Endothelial cell of umbilical vein (primary cell): ENCODE measurements at regions not wholly inside any gene's neighbourhood (a gene's known extent, or its start where the extent isn't known, plus 50 kb on each side); places are given as distances from the start of the nearest gene placed in this dataset.

Experiments used
- BruUV-seq: library from RNA; stranded (reverse); fragments of 400-500 nt; replicated peaks from 2 replicates; lab custom pipeline; 2021; lab: Mats Ljungman, UMichigan
- CTCF ChIA-PET: fragments of 300-600, 350-600 bp; sonication (Branson Sonifier 250); formaldehyde crosslinking; loops from one replicate; lab custom pipeline; 2021; ENCODE audit warnings: antibody characterized with exemption, inconsistent platforms; lab: Charles Lee
- POLR2A ChIA-PET: fragments of 300-600, 350-600 bp; sonication (Branson Sonifier 250); formaldehyde crosslinking; loops from one replicate; lab custom pipeline; 2021; ENCODE audit warnings: antibody characterized with exemption, inconsistent platforms; lab: Charles Lee
- DNase-seq: peaks from one replicate; pipeline ENCODE4 v3.0.0-alpha.2; 2011; ENCODE audit warnings: low read depth, low spot score
- FAIRE-seq: peaks from 2 replicates; lab custom pipeline; 2011; peaks lifted over from hg19 to GRCh38; lab: Jason Lieb, UNC
- H2AFZ ChIP-seq: 2 replicates; pipeline ENCODE4 v1.6.0; 2012; ENCODE audit warnings: low read depth, low read length, control low read depth, inconsistent platforms
- H3K27ac ChIP-seq: 2 replicates; pipeline ENCODE4 v1.5.1; 2011; ENCODE audit warnings: low read depth, mild to moderate bottlenecking, control low read depth, low read length, moderate library complexity; ENCODE audit not compliant: insufficient read depth
- H3K27me3 ChIP-seq, 2 experiments: 2 replicates each; pipeline versions ENCODE4 v1.6.0 to v1.6.1; 2011; ENCODE audit warnings: low read length in 2 of 2, mixed read lengths in 1 of 2; ENCODE audit not compliant: control insufficient read depth in 2 of 2, insufficient read depth in 2 of 2
- H3K36me3 ChIP-seq, 2 experiments: 2 replicates in 1 of 2; 3 replicates in 1 of 2; pipeline ENCODE4 v1.5.1; 2011; ENCODE audit warnings: low read length in 2 of 2, mild to moderate bottlenecking in 1 of 2, moderate library complexity in 1 of 2; ENCODE audit not compliant: control insufficient read depth in 2 of 2, insufficient read depth in 2 of 2; ENCODE audit errors: extremely low read depth in 1 of 2
- H3K4me1 ChIP-seq: 3 replicates; pipeline ENCODE4 v1.5.1; 2011; ENCODE audit warnings: mild to moderate bottlenecking, low read length; ENCODE audit not compliant: control insufficient read depth, insufficient read depth; ENCODE audit errors: extremely low read depth
- H3K4me2 ChIP-seq: 2 replicates; pipeline ENCODE4 v1.6.1; 2011; ENCODE audit warnings: low read length, control low read depth, mixed read lengths; ENCODE audit not compliant: insufficient read depth
- H3K4me3 ChIP-seq, 3 experiments: fragments of 200-600 bp in 1 of 3; sonication (generic), shearing (Covaris generic) in 1 of 3; replicated peaks in 1 of 3; 2 replicates each; pipeline ENCODE4 v1.5.1; 2011 to 2016; ENCODE audit warnings: control low read depth in 3 of 3, low read length in 3 of 3, mild to moderate bottlenecking in 2 of 3, inconsistent platforms in 1 of 3, low read depth in 1 of 3, moderate library complexity in 1 of 3; ENCODE audit not compliant: insufficient read depth in 1 of 3
- H3K79me2 ChIP-seq: 2 replicates; pipeline ENCODE4 v1.6.0; 2012; ENCODE audit warnings: low read length, inconsistent platforms; ENCODE audit not compliant: control insufficient read depth, insufficient read depth
- H3K9ac ChIP-seq: replicated peaks from 2 replicates; pipeline ENCODE3; 2011; ENCODE audit warnings: low read length, control low read depth; ENCODE audit not compliant: insufficient read depth; ENCODE audit errors: extremely low read depth
- H3K9me1 ChIP-seq: replicated peaks from 3 replicates; pipeline ENCODE4 v1.6.0; 2011; ENCODE audit warnings: mild to moderate bottlenecking, low read length; ENCODE audit not compliant: control insufficient read depth, insufficient read depth; ENCODE audit errors: extremely low read depth
- H3K9me3 ChIP-seq: replicated peaks from 2 replicates; pipeline ENCODE4 v1.5.1; 2012; ENCODE audit warnings: low read length, inconsistent platforms; ENCODE audit not compliant: control insufficient read depth, insufficient read depth
- H4K20me1 ChIP-seq: replicated peaks from 2 replicates; pipeline ENCODE3; 2011; ENCODE audit warnings: mild to moderate bottlenecking, low read length; ENCODE audit not compliant: control insufficient read depth, insufficient read depth; ENCODE audit errors: extremely low read depth
- CTCF ChIP-seq, 2 donors: IDR thresholded peaks; 1 replicate in 1 of 2; 2 replicates in 1 of 2; pipeline ENCODE4 v1.5.1; 2011; ENCODE audit warnings: low read length in 2 of 2, mild to moderate bottlenecking in 2 of 2, moderate library complexity in 2 of 2, control low read depth in 1 of 2, inconsistent platforms in 1 of 2, low read depth in 1 of 2; ENCODE audit not compliant: insufficient read depth in 1 of 2; ENCODE audit errors: extremely low read depth in 1 of 2
- EZH2 ChIP-seq: IDR thresholded peaks from 2 replicates; pipeline ENCODE4 v1.6.1; 2012; ENCODE audit warnings: borderline replicate concordance, low read depth, mild to moderate bottlenecking, moderate library complexity, low read length, inconsistent platforms; ENCODE audit not compliant: severe bottlenecking
- FOS ChIP-seq: IDR thresholded peaks from 2 replicates; pipeline ENCODE4 v1.6.1; 2011; ENCODE audit warnings: mild to moderate bottlenecking, low read length, moderate library complexity, borderline replicate concordance; ENCODE audit not compliant: insufficient read depth
- GATA2 ChIP-seq: IDR thresholded peaks from 2 replicates; pipeline ENCODE4 v1.7.0; 2011; ENCODE audit warnings: low read depth, mild to moderate bottlenecking, moderate library complexity, mixed read lengths, low read length; ENCODE audit not compliant: insufficient read length, insufficient read depth
- JUN ChIP-seq: IDR thresholded peaks from 2 replicates; pipeline ENCODE4 v1.6.1; 2011; ENCODE audit warnings: borderline replicate concordance, low read depth; ENCODE audit not compliant: insufficient read length, insufficient read depth
- MAX ChIP-seq: IDR thresholded peaks from 2 replicates; pipeline ENCODE4 v1.6.1; 2011; ENCODE audit not compliant: insufficient read depth, insufficient read length
- MYC ChIP-seq: IDR thresholded peaks from one replicate; pipeline ENCODE4 v1.6.1; 2011; ENCODE audit warnings: mild to moderate bottlenecking, low read depth, low read length
- POLR2A ChIP-seq: IDR thresholded peaks from 2 replicates; pipeline ENCODE4 v1.6.1; 2012; ENCODE audit warnings: low read depth, mild to moderate bottlenecking, control low read depth, low read length
- POLR2AphosphoS5 ChIP-seq: IDR thresholded peaks from 2 replicates; pipeline ENCODE4 v1.6.1; 2012; ENCODE audit warnings: low read depth, mild to moderate bottlenecking, control low read depth, low read length, moderate library complexity; ENCODE audit not compliant: insufficient read depth
- dilution Hi-C: fragments of 300-500 bp; cut with MboI; formaldehyde crosslinking; loops from one replicate; pipeline ENCODE4 v1.15.0; 2019; ENCODE audit warnings: low sequenced_read_pairs; ENCODE audit not compliant: extremely low pct_ligation_motif_present
- intact Hi-C: fragments of 100-400 bp; cut with micrococcal nuclease; formaldehyde crosslinking; loops from one replicate; pipeline ENCODE4 v1.10.0; 2022

GRCh38 chr1:58909914-58910681 is 126.3 kb upstream of the JUN start:
- TF ChIP-seq FOS (no peak), MAX (no peak), POLR2A (no peak), MYC (no peak), GATA2 (no peak), CTCF (IDR thresholded peaks at IDR 0.05; ENCODE audit: extremely low read depth in 1 of 2, insufficient read depth in 1 of 2, low read depth in 1 of 2, low read length in 2 of 2) (no peak), POLR2AphosphoS5 (no peak), EZH2 (no peak), JUN (no peak)
- H3K27me3 ChIP-seq: no peaks in the 10 kb centered on the region
- H3K79me2 ChIP-seq: no peaks in the 10 kb centered on the region
- FAIRE-seq (no peak), DNase-seq (no peak)
- no peaks in the 10 kb centered on the region for H3K9me1 ChIP-seq
- intact Hi-C loops: loop anchor here (1.0 kb wide), 2 partner anchors 27 to 152 kb away; no protein-coding TSS in a partner anchor
- no peak overlapping the region for H3K9ac ChIP-seq
- peak overlapping the region; percentile 27 for H3K27ac ChIP-seq
- dilution Hi-C loops: no loop called here
- no peak overlapping the region for H3K4me3 ChIP-seq
- ChIA-PET CTCF (interaction anchor here (0.7 to 1.0 kb wide), 5 partner anchors 103 to 795 kb away, joined by 3 to 5 read pairs (median 3); no protein-coding TSS in a partner anchor), POLR2A (interaction anchor here (1.2 kb wide), 1 partner anchor 132 kb away, joined by 4 read pairs; no protein-coding TSS in a partner anchor)
- peak overlapping the region; percentile 38 for H3K4me2 ChIP-seq
- no peaks in the 10 kb centered on the region for H4K20me1 ChIP-seq
- peaks cover 24% of the 10 kb centered on the region for H3K4me1 ChIP-seq
- no TSS peak for BruUV-seq
- no peak overlapping the region for H2AFZ ChIP-seq
- H3K9me3 ChIP-seq: no peaks in the 10 kb centered on the region
- no peaks in the 10 kb centered on the region for H3K36me3 ChIP-seq
